Activated T-helper 9 cell treated with anti-CD3 and anti-CD28 coated beads, Interleukin-2, amount 50 U/mL, for 16 hours (primary cell): ENCODE measurements at regions not wholly inside any gene's neighbourhood (a gene's known extent, or its start where the extent isn't known, plus 50 kb on each side); places are given as distances from the start of the nearest gene placed in this dataset.

Experiments
- DNase-seq: peaks from one replicate; pipeline ENCODE4 v3.0.0-alpha.2; 2020; ENCODE audit warnings: low read depth

DNA sequence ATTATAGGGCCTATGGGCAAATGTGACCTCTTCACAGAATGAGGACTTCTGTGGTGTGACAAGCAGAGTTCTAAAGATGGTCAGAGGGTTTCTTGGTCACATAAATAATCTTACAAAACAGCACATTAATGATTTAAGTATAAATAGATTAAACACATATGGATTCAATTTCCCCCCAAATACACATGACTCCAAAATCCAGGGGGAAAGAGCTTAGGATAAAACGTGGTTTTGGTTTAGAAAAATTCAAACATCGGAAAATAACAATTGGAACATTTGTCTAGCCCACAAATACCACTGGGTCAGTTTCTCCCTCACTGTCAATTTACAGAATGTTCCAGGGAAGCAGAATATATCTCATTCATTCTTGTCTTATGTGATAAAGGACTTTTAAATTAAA is 283.1 kb downstream of the COG6 start:
- no peak for DNase-seq

- no peak for DNase-seq
Measured at GRCh38 chr13:39941236-39941635, 285.8 kb downstream of the COG6 start.

GRCh38 chr13:39941911-39942551 is 286.6 kb downstream of the COG6 start:
- no peak for DNase-seq

GRCh38 chr13:39942552-39943273 is 287.3 kb downstream of the COG6 start:
- peak; percentile 57 for DNase-seq

GRCh38 chr13:39943711-39944110 is 288.2 kb downstream of the COG6 start:
- DNase-seq = no peak

GRCh38 chr13:39945226-39945625 is 289.8 kb downstream of the COG6 start:
- DNase-seq = no peak

DNA sequence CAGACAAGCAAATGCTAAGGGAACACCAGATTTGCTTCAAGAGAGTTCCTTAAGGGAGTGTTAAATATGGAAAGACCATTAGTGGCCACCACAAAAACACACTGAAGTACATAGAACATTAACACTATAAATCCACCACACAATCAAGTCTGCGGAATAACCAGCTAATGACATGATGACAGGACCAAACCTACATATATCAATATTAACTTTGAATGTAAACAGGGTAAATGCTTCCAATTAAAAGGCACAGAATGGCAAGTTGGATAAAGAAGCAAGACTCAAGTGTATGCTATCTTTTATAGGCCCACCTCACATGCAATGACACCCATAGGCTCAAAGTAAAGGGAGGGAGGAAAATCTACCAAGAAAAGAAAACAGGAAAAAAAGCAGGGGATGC is 291.3 kb downstream of the COG6 start:
- DNase-seq = no peak

GRCh38 chr13:39951301-39951700 is 295.8 kb downstream of the COG6 start:
- DNase-seq = no peak

DNA sequence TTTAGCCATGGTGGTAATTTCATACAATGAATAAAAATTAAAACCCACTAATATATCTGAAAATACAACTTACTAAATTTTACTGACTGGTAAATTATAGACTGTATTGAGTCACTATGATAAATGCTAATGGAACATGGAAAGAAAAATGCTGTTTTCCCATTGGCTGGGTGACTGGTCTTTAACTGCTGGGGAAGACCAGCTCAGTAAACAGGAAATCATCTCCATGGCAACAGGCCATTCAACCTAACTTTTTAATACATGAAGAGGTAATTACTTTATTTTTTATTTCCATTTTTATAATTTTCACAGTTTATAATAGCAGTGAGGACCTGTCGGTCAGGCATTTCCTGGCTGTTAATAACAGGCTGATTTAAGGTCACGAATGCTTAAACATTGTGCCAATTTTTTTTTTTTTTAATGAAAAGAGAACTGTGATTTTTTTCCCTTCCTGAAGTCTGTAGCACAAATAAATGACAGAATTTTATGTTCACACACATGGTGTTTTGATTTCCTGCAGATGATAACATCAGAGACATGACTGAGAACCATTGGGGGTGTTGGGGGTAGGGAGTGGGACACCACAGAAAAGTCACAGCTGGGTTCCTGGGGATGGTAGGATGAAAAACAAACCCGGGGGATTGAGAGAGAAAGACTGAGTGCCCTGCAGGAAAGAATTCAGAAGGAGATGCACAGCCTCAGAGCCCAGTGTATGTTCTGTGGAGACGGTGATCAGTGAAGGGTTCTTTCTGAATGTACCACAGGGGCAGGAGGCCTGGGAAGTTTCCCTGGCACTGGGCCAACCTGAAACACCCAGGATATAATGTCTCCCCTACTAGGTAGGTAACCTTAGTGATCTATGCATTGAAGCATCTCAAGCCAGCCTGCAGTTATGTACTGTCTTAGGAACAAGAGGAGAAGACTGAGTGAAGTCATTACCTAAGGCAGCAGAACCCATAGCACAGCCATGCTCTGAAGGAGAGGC is 297.1 kb downstream of the COG6 start:
- no peak for DNase-seq

GRCh38 chr13:39954476-39954875 is 299.0 kb downstream of the COG6 start:
- no peak for DNase-seq

DNA sequence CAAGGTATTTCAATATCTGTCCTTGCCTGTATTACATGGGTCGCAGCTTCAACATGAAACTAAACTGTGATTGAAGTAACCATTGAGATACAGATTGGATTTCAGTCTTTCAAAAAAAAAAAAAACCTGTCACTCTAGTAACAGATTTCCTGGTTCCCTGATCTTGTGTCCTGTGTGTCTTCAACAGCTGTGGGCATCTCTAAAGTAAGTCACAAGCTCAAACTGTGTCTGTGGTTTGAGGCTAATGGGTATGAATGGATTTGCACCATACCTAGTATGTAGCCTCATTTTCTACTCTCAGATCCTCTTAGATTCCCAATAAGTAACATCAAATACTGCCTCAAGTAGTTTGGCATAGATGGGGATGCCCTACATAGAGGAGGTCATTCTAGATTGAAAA is 300.1 kb downstream of the COG6 start:
- no peak for DNase-seq

GRCh38 chr13:39956036-39956435 is 300.6 kb downstream of the COG6 start:
- no peak for DNase-seq

DNA sequence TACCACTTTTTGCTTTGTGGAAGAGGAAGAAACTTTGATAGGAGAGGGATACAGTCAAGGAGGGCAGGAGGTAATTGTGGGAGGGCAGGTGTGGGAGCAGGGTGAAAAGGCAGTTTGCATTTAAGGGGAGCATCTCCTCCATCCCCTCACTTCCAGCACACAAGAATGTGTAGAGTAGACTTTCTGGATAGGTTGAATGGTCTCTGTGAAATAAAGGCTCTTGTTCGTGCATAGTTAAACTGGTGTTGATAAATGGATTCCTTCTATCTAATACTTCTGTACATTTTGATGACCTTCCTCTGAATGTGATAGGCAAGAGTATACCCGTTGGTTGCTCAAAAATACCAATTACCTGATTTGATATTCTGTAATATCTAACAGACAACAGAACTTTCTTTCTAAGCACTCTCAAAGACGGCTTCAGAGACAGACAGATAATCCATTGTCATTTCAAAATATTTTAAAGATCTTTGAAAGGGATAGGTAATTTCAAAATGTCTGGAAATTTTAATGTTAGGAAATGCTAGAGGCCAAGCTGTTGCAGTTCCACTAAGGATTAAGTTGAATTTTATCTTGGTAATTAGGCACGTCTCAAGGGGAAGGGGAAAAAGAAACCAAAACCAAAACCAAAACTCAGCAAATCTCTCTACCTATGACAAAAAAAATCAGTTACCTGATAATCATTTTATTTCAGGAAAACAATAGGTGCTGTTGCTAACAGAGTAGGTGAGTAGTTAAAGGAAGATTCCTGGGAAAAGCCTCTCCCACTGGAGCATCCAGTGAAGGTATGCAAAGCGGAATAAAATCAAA is 302.6 kb downstream of the COG6 start:
- no peak for DNase-seq

GRCh38 chr13:39959497-39960144 is 304.2 kb downstream of the COG6 start:
- DNase-seq = no peak

DNA sequence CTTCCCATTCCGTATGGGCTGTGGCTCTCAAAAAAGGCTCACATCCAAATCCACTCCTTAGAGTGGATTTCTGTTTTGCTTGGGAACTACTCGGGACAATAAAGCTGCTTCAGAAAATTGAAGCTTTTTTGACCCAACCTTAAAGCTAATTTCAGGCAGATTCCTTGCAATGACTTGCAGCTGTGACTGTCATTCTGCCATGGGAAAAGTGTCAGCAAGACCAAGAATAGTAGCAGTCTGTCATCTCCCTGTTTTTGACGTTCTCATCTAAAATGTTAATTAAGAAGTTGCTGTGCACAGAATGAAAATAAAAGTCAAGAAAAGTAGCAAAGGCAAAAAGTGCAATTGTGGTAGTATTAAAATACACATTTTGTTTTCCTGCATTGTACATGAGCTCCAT is 304.7 kb downstream of the COG6 start:
- no peak for DNase-seq

DNA sequence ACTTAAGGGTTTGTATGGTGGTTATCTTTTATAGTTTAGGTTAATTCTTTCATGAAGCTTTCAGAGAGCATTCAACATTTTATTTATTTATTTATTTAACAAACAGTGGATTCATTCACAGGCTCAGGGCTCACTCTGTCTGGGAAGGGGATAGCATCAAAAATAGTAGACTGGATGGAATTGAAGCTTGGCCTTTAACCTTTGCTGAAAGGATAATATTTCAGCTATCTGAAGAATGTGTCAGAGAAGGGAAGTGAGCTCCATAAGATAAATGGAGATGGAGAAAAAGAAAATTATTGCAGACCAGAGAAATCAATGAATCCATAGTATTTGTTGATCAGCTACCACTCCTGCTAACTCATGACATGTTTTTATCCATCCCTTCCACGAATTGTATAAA is 305.6 kb downstream of the COG6 start:
- no peak for DNase-seq

DNA sequence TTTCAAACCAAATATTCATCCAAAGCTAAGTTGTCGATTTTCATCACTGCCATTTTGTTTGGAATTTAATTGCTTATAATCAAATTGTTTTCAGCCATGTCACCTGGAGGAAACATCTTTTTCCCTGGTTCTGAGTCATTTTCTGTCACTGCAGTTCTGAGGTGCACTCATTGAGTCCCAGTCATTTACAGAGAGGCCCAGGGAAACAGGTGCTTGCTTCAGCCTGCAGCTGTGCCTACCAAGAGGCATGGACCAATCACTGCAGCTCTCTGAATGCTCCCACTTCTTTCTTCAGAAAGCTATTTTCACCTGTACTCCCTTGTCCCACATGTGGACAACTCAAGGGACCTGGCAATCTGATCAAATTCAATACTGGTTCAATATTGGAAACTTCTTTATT is 308.1 kb downstream of the COG6 start:
- no peak for DNase-seq

DNA sequence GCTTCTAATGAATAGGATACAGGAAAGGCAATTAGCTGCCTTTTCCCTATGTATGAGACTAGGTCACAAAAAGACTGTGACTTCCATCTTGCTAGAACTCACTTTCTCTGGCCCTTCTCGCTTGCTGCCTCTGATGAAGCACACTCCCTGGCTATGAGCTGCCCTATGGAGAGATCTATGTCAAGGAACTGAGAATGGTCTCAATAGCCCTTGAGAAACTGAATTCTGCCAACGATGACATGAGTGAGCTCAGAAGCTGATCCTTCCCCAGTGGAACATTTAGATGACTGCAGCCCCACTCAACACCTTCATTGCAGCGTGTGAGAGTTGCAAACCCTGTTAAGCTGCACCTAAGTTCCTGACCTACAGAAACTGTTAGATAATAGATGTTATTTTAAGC is 309.8 kb downstream of the COG6 start:
- no peak for DNase-seq

DNA sequence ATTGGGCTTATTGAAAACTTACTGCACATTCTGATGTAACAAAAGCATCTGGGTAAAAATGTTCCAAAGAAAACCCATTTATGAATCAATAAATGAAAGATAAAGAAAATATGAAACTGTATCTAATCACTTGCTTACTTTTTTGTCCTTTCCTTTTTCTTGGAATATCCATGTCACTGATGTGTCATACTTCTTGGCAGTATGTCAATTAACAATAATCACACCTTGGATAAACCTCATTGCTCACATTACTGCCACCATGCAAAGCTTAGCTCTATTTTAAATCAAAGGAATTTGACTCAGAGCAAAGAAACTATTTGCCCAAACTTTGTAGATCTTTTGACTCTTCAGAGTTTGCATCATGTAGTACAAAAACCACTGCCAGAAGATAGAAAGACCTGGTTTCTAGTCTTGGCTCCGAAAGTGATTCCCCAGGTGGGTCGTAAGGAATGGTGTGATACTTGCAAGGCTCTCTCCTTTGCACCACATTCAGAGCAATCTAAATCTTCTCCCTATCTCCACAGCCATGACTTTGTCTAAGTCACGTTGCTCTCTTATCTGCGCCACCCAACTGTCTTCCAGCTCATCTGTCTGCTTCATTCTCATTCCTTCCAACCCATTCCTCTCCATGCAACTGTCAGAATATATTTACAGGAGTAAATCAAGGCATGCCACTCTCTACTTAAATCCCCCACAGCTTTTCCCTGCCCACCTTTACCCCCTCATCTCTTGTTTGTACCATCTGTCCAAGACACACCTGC is 311.9 kb downstream of the COG6 start:
- no peak for DNase-seq

DNA sequence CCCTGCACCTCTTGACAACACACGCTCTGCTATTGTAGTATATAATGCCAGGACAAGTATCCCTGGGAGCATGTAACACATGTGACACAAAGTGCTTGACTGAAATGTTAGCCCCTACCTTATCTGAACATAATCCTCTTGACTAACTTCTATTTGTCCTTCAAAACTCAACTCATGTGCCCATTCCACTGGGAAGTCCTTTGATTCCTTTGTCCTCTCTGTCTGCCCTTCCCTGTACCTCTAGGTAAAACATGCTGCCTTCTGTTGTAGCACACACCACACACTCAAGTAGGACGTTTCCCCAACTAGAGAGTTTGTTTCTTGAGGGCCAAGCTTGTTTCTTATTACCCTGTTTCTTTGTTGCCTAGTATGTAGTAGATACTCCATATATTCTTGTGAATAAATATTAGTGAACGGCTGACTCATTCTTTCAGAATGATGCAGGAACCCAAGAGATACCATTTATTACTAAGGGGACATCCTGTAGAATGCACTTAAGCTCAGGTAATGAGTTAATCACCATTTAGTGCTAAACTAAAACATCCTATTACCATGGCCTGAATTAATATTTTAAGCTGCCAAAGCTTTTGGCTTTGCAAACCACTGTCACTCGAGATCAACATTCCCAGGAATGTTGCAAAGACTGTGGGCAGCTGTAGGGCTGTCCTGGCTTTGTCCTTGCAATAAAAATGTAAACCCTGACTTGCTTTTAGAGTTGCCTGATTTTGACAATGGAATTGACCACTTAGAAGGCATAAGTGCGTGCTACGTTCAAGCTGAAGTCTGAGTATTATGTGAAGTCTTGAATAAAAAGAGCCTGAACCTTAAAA is 313.4 kb downstream of the COG6 start:
- no peak for DNase-seq
